SK-N-SH treated with all-trans-retinoic acid at 6 μM for 48 hours (cell line): ENCODE measurements at regions not wholly inside any gene's neighbourhood (a gene's known extent, or its start where the extent isn't known, plus 50 kb on each side); places are given as distances from the start of the nearest gene placed in this dataset.

ENCODE experiments used
- ATAC-seq: fragments of 200-7000 bp; cut with Tn5 transposase; 3 replicates; pipeline ENCODE4 v1.9.1; 2020; ENCODE audit warnings: mild to moderate bottlenecking, moderate library complexity
- ARNTL ChIP-seq: fragments of 450-650 bp; formaldehyde crosslinking; IDR thresholded peaks from 2 replicates; pipeline ENCODE4 v1.5.0; 2020; ENCODE audit warnings: low read depth, mild to moderate bottlenecking, moderate library complexity, borderline replicate concordance
- CREB5 ChIP-seq: fragments of 250-450 bp; sonication (Bioruptor Pico); IDR thresholded peaks from 2 replicates; pipeline ENCODE4 v1.5.1; 2020; ENCODE audit warnings: low read depth, mild to moderate bottlenecking, moderate library complexity
- CSDC2 ChIP-seq: fragments of 250-450 bp; sonication (Bioruptor Pico); IDR thresholded peaks from 2 replicates; pipeline ENCODE4 v1.5.0; 2020; ENCODE audit warnings: mild to moderate bottlenecking, moderate library complexity
- CSRNP3 ChIP-seq: fragments of 250-450 bp; sonication (Bioruptor Pico); IDR thresholded peaks from 2 replicates; pipeline ENCODE4 v1.5.1; 2021; ENCODE audit warnings: mild to moderate bottlenecking, moderate library complexity
- ESRRG ChIP-seq: fragments of 250-450 bp; sonication (Bioruptor Pico); IDR thresholded peaks from 2 replicates; pipeline ENCODE4 v1.6.1; 2021; ENCODE audit warnings: mild to moderate bottlenecking
- GLIS3 ChIP-seq: fragments of 250-450 bp; sonication (Bioruptor Pico); IDR thresholded peaks from 2 replicates; pipeline ENCODE4 v1.5.0; 2020; ENCODE audit warnings: mild to moderate bottlenecking, moderate library complexity
- ISL1 ChIP-seq: fragments of 250-450 bp; sonication (Bioruptor Pico); IDR thresholded peaks from 2 replicates; pipeline ENCODE4 v2.1.2; 2022; ENCODE audit warnings: mild to moderate bottlenecking, moderate library complexity
- OSR1 ChIP-seq: fragments of 250-450 bp; sonication (Bioruptor Pico); IDR thresholded peaks from 2 replicates; pipeline ENCODE4 v1.8.0; 2022; ENCODE audit warnings: moderate library complexity, mild to moderate bottlenecking, inconsistent platforms
- PATZ1 ChIP-seq: fragments of 250-450 bp; sonication (Bioruptor Pico); IDR thresholded peaks from 2 replicates; pipeline ENCODE4 v1.8.0; 2020; ENCODE audit warnings: mild to moderate bottlenecking, moderate library complexity, borderline replicate concordance
- POU6F1 ChIP-seq: fragments of 250-450 bp; sonication (Bioruptor Pico); IDR thresholded peaks from 2 replicates; pipeline ENCODE4 v1.8.0; 2021; ENCODE audit warnings: low read depth, mild to moderate bottlenecking, moderate library complexity, borderline replicate concordance
- PPARA ChIP-seq: fragments of 250-450 bp; sonication (Bioruptor Pico); IDR thresholded peaks from 2 replicates; pipeline ENCODE4 v1.5.0; 2020; ENCODE audit warnings: mild to moderate bottlenecking, borderline replicate concordance
- SNAI2 ChIP-seq: fragments of 250-450 bp; sonication (Bioruptor Pico); IDR thresholded peaks from 2 replicates; pipeline ENCODE4 v1.5.0; 2020; ENCODE audit warnings: mild to moderate bottlenecking, moderate library complexity
- TCF4 ChIP-seq: fragments of 250-450 bp; sonication (Bioruptor Pico); IDR thresholded peaks from 2 replicates; pipeline ENCODE4 v1.8.0; 2021; ENCODE audit warnings: mild to moderate bottlenecking, moderate library complexity, borderline replicate concordance
- TSHZ2 ChIP-seq: fragments of 250-450 bp; sonication (Bioruptor Pico); IDR thresholded peaks from 2 replicates; pipeline ENCODE4 v1.5.0; 2020; ENCODE audit warnings: mild to moderate bottlenecking, moderate library complexity
- ZC3H10 ChIP-seq: fragments of 250-450 bp; sonication (Bioruptor Pico); IDR thresholded peaks from 2 replicates; pipeline ENCODE4 v1.5.1; 2021; ENCODE audit warnings: mild to moderate bottlenecking, moderate library complexity
- ZFP3 ChIP-seq: fragments of 250-450 bp; sonication (Bioruptor Pico); IDR thresholded peaks from 2 replicates; pipeline ENCODE4 v1.5.0; 2020; ENCODE audit warnings: mild to moderate bottlenecking, moderate library complexity
- ZFP30 ChIP-seq: fragments of 450-650 bp; formaldehyde crosslinking; IDR thresholded peaks from 2 replicates; pipeline ENCODE4 v1.5.0; 2022; ENCODE audit warnings: mild to moderate bottlenecking, moderate library complexity
- ZNF565 ChIP-seq: fragments of 450-650 bp; formaldehyde crosslinking; conservative IDR thresholded peaks from 2 replicates; pipeline ENCODE4 v1.5.0; 2020; ENCODE audit warnings: low read depth, mild to moderate bottlenecking, moderate library complexity
- ZNF70 ChIP-seq: fragments of 450-650 bp; formaldehyde crosslinking; IDR thresholded peaks from 2 replicates; pipeline ENCODE4 v1.5.0; 2020; ENCODE audit warnings: mild to moderate bottlenecking, moderate library complexity
- ZNF8 ChIP-seq: fragments of 450-650 bp; formaldehyde crosslinking; IDR thresholded peaks from 2 replicates; pipeline ENCODE4 v1.5.0; 2020; ENCODE audit warnings: mild to moderate bottlenecking, moderate library complexity

- ATAC-seq, result peak; percentile 81
- no peak for TF ChIP-seq PATZ1 (CRISPR knock-in tag)
- TF ChIP-seq ZNF8 (CRISPR knock-in tag), result no peak
- TF ChIP-seq ZFP30, result no peak
- TF ChIP-seq ZC3H10, result no peak
- TF ChIP-seq CSRNP3, result no peak
- no peak for TF ChIP-seq ESRRG (CRISPR knock-in tag)
- no peak for TF ChIP-seq SNAI2 (CRISPR knock-in tag)
- TF ChIP-seq, all 23 proteins: peak for 0
Observed at GRCh38 chr7:46003896-46004875, 83.1 kb upstream of the IGFBP3 start.

GRCh38 chr7:46003161-46003560, 82.1 kb upstream of the IGFBP3 start:
- TF ChIP-seq PPARA (CRISPR knock-in tag), result no peak
- TF ChIP-seq GLIS3, result no peak
- no peak for TF ChIP-seq TCF4
- no peak for TF ChIP-seq ZNF70 (CRISPR knock-in tag)
- TF ChIP-seq ESRRG (CRISPR knock-in tag), result no peak
- no peak for TF ChIP-seq ZFP30
- TF ChIP-seq PATZ1 (CRISPR knock-in tag), result no peak
- TF ChIP-seq CSDC2 (CRISPR knock-in tag), result no peak
- no peak for TF ChIP-seq ZFP3 (CRISPR knock-in tag)
- no peak for TF ChIP-seq ISL1 (CRISPR knock-in tag)
- no peak for TF ChIP-seq ZNF565 (CRISPR knock-in tag)
- no peak for TF ChIP-seq TSHZ2 (CRISPR knock-in tag)
- TF ChIP-seq ARNTL (CRISPR knock-in tag), result no peak
- no peak for TF ChIP-seq SNAI2 (CRISPR knock-in tag)
- TF ChIP-seq CSRNP3, result no peak
- no peak for TF ChIP-seq OSR1 (CRISPR knock-in tag)
- TF ChIP-seq CREB5 (CRISPR knock-in tag), result no peak
- TF ChIP-seq ZNF8 (CRISPR knock-in tag), result no peak
- no peak for TF ChIP-seq ZC3H10
- TF ChIP-seq POU6F1, result no peak
- ATAC-seq, result no peak
